Astrocyte (in vitro differentiated cells and primary cell): ENCODE measurements at regions not wholly inside any gene's neighbourhood (a gene's known extent, or its start where the extent isn't known, plus 50 kb on each side); places are given as distances from the start of the nearest gene placed in this dataset.
"Not testable (repeated sequence)": the region's sequence is repeated elsewhere in the genome, so short reads cannot be mapped to it uniquely, and the experiment has no call there.

Experiments used
- DNase-seq: peaks from one replicate; pipeline ENCODE4 v3.0.0-alpha.2; 2010; ENCODE audit warnings: low read depth
- FAIRE-seq: peaks from 2 replicates; lab custom pipeline; 2011; peaks lifted over from hg19 to GRCh38; lab: Jason Lieb, UNC
- H2AFZ ChIP-seq: 2 replicates; pipeline ENCODE4 v1.6.0; 2012; ENCODE audit warnings: low read depth, low read length, inconsistent platforms
- H3K27ac ChIP-seq: 2 replicates; pipeline ENCODE4 v1.5.1; 2011; ENCODE audit warnings: low read depth, low read length, inconsistent platforms
- H3K27me3 ChIP-seq: 2 replicates; pipeline ENCODE4 v1.6.0; 2011; ENCODE audit warnings: low read length, inconsistent platforms; ENCODE audit not compliant: insufficient read depth
- H3K36me3 ChIP-seq: 2 replicates; pipeline ENCODE4 v1.5.1; 2011; ENCODE audit warnings: low read length, inconsistent platforms; ENCODE audit not compliant: insufficient read depth
- H3K4me1 ChIP-seq: 2 replicates; pipeline ENCODE4 v1.5.1; 2011; ENCODE audit warnings: low read length, inconsistent platforms; ENCODE audit not compliant: insufficient read depth
- H3K4me2 ChIP-seq: 2 replicates; pipeline ENCODE4 v1.6.0; 2012; ENCODE audit warnings: low read length, inconsistent platforms
- H3K4me3 ChIP-seq: 2 replicates; pipeline ENCODE4 v1.5.1; 2011; ENCODE audit warnings: low read depth, mild to moderate bottlenecking, low read length, inconsistent platforms; ENCODE audit not compliant: insufficient read depth
- H3K79me2 ChIP-seq: 2 replicates; pipeline ENCODE4 v1.6.0; 2012; ENCODE audit warnings: mild to moderate bottlenecking, low read length, inconsistent platforms; ENCODE audit not compliant: insufficient read depth
- H3K9ac ChIP-seq: 2 replicates; pipeline ENCODE4 v1.6.0; 2012; ENCODE audit warnings: mild to moderate bottlenecking, low read length, inconsistent platforms
- H3K9me3 ChIP-seq: 2 replicates; pipeline ENCODE4 v1.5.1; 2012; ENCODE audit warnings: low read depth, mild to moderate bottlenecking, low read length, inconsistent platforms; ENCODE audit not compliant: insufficient read depth
- H4K20me1 ChIP-seq: 2 replicates; pipeline ENCODE4 v1.6.0; 2012; ENCODE audit warnings: low read length, inconsistent platforms; ENCODE audit not compliant: insufficient read depth
- H3K27ac Mint-ChIP-seq: one replicate; pipeline ENCODE4 v1.8.0; 2021; ENCODE audit warnings: mild to moderate bottlenecking, mixed read lengths; ENCODE audit not compliant: unreplicated experiment
- H3K27me3 Mint-ChIP-seq: one replicate; pipeline ENCODE4 v1.8.0; 2021; ENCODE audit warnings: low read depth, mixed read lengths; ENCODE audit not compliant: unreplicated experiment
- H3K36me3 Mint-ChIP-seq: one replicate; pipeline ENCODE4 v1.8.0; 2021; ENCODE audit warnings: low read depth, mixed read lengths; ENCODE audit not compliant: unreplicated experiment
- H3K4me1 Mint-ChIP-seq: one replicate; pipeline ENCODE4 v1.8.0; 2021; ENCODE audit warnings: low read depth, mixed read lengths; ENCODE audit not compliant: unreplicated experiment
- H3K4me3 Mint-ChIP-seq: one replicate; pipeline ENCODE4 v1.8.0; 2021; ENCODE audit warnings: mild to moderate bottlenecking, moderate library complexity, mixed read lengths; ENCODE audit not compliant: unreplicated experiment
- H3K9me3 Mint-ChIP-seq: one replicate; pipeline ENCODE4 v1.8.0; 2021; ENCODE audit warnings: mild to moderate bottlenecking, mixed read lengths; ENCODE audit not compliant: unreplicated experiment
- CTCF ChIP-seq: IDR thresholded peaks from 2 replicates; pipeline ENCODE4 v1.5.1; 2011; ENCODE audit warnings: low read depth, mild to moderate bottlenecking, inconsistent platforms, low read length, moderate library complexity; ENCODE audit not compliant: insufficient read depth
- EZH2 ChIP-seq: IDR thresholded peaks from 2 replicates; pipeline ENCODE4 v1.6.1; 2012; ENCODE audit warnings: mild to moderate bottlenecking, low read length, inconsistent platforms; ENCODE audit not compliant: insufficient read depth

GRCh38 chr13:26847281-26847680 lies 86.7 kb upstream of the GPR12 start:
- H3K27ac Mint-ChIP-seq = no peak overlapping the region
- H3K4me2 ChIP-seq = no peak overlapping the region
- H3K27ac ChIP-seq = no peak overlapping the region

GRCh38 chr13:26845063-26845462 lies 84.5 kb upstream of the GPR12 start:
- not testable (repeated sequence) for H4K20me1 ChIP-seq, H3K4me1 ChIP-seq, DNase-seq, H3K4me3 Mint-ChIP-seq, H3K36me3 Mint-ChIP-seq, FAIRE-seq, H3K4me1 Mint-ChIP-seq, H3K79me2 ChIP-seq, H3K27me3 ChIP-seq, H3K27ac ChIP-seq, H3K9ac ChIP-seq, H3K27ac Mint-ChIP-seq, H3K36me3 ChIP-seq, H3K9me3 Mint-ChIP-seq, H3K4me2 ChIP-seq, H3K9me3 ChIP-seq, H2AFZ ChIP-seq, H3K4me3 ChIP-seq
- peaks cover 11% of the 10 kb centered on the region for H3K27me3 Mint-ChIP-seq

More at GRCh38 chr13:26847281-26847680, 86.7 kb upstream of the GPR12 start:
- Mint-ChIP-seq H3K4me3 (no peak overlapping the region), H3K4me1 (peaks cover 2% of the 10 kb centered on the region), H3K36me3 (no peaks in the 10 kb centered on the region), H3K9me3 (no peaks in the 10 kb centered on the region), H3K27me3 (peaks cover 4% of the 10 kb centered on the region)
- Histone ChIP-seq H3K79me2 (no peaks in the 10 kb centered on the region), H3K4me1 (no peaks in the 10 kb centered on the region), H2AFZ (no peak overlapping the region), H4K20me1 (no peaks in the 10 kb centered on the region), H3K9ac (no peak overlapping the region), H3K36me3 (no peaks in the 10 kb centered on the region), H3K9me3 (no peaks in the 10 kb centered on the region), H3K27me3 (peaks cover 2% of the 10 kb centered on the region), H3K4me3 (no peak overlapping the region)
- FAIRE-seq (no peak), DNase-seq (no peak)
- TF ChIP-seq EZH2 (no peak), CTCF (no peak)

- no peak overlapping the region for H3K4me3 Mint-ChIP-seq
These were observed 79.1 kb upstream of the GPR12 start for GRCh38 chr13:26839682-26840081.

More at GRCh38 chr13:26839682-26840081, 79.1 kb upstream of the GPR12 start:
- Histone ChIP-seq H3K4me3 (no peak overlapping the region), H3K79me2 (no peaks in the 10 kb centered on the region), H2AFZ (no peak overlapping the region), H4K20me1 (no peaks in the 10 kb centered on the region), H3K36me3 (no peaks in the 10 kb centered on the region), H3K4me2 (no peak overlapping the region), H3K4me1 (no peaks in the 10 kb centered on the region), H3K9ac (no peak overlapping the region), H3K27ac (no peak overlapping the region), H3K9me3 (no peaks in the 10 kb centered on the region), H3K27me3 (no peaks in the 10 kb centered on the region)
- FAIRE-seq (no peak), DNase-seq (no peak)
- H3K27ac Mint-ChIP-seq = no peak overlapping the region
- H3K9me3 Mint-ChIP-seq = peaks cover 2% of the 10 kb centered on the region
- TF ChIP-seq CTCF = no peak
- TF ChIP-seq EZH2 = no peak
- peaks cover 33% of the 10 kb centered on the region for H3K27me3 Mint-ChIP-seq
- H3K4me1 Mint-ChIP-seq = no peaks in the 10 kb centered on the region
- no peaks in the 10 kb centered on the region for H3K36me3 Mint-ChIP-seq
